ENCODE measurements at regions not wholly inside any gene's neighbourhood (a gene's known extent, or its start where the extent isn't known, plus 50 kb on each side); places are given as distances from the start of the nearest gene placed in this dataset.

- DNase-seq: no peak
- H3K79me2 ChIP-seq (ENCODE audit: insufficient read depth): no peaks in the 10 kb centered on the region
- H4K20me1 ChIP-seq (ENCODE audit: insufficient read depth): no peaks in the 10 kb centered on the region
- no peaks in the 10 kb centered on the region for H3K27me3 ChIP-seq (ENCODE audit: insufficient read depth)
- no peaks in the 10 kb centered on the region for H3F3A ChIP-seq (replicated peaks; ENCODE audit: insufficient read depth)
- no peak overlapping the region for H2AFZ ChIP-seq (ENCODE audit: low read depth)
- no peak overlapping the region for H3K9ac ChIP-seq
- H3K27ac ChIP-seq (ENCODE audit: low read depth in 2 of 2, low read length in 1 of 2): no peak overlapping the region
- no peak overlapping the region for H3K4me2 ChIP-seq
- H3K4me3 ChIP-seq (ENCODE audit: low read depth in 2 of 2, low read length in 1 of 2): no peak overlapping the region
- no peaks in the 10 kb centered on the region for H3K36me3 ChIP-seq (replicated peaks in 1 of 2; ENCODE audit: control insufficient read depth in 1 of 2, insufficient read depth in 2 of 2, low read length in 1 of 2)
- no peak for TF ChIP-seq EZH2phosphoT487 (IDR thresholded peaks at IDR 0.05; ENCODE audit: borderline replicate concordance, low read depth)
- TF ChIP-seq ELF1 (IDR thresholded peaks at IDR 0.05): no peak
- TF ChIP-seq USF1 (IDR thresholded peaks at IDR 0.05; ENCODE audit: borderline replicate concordance, low read depth): no peak
- no peak for TF ChIP-seq FOXM1 (IDR thresholded peaks at IDR 0.05; ENCODE audit: low read depth)
- TF ChIP-seq REST (IDR thresholded peaks at IDR 0.05; ENCODE audit: low read depth, low read length): no peak
- no peak for TF ChIP-seq RAD21 (IDR thresholded peaks at IDR 0.05; ENCODE audit: low read length)
- TF ChIP-seq YY1 (IDR thresholded peaks at IDR 0.05; ENCODE audit: low read depth): no peak
- TF ChIP-seq EP300 (IDR thresholded peaks at IDR 0.05; ENCODE audit: borderline replicate concordance in 1 of 2, low read depth in 1 of 2, low read length in 1 of 2): no peak
- no peak for TF ChIP-seq CHD2 (IDR thresholded peaks at IDR 0.05; ENCODE audit: low read length, partially characterized antibody)
- TF ChIP-seq, protein P1, sequence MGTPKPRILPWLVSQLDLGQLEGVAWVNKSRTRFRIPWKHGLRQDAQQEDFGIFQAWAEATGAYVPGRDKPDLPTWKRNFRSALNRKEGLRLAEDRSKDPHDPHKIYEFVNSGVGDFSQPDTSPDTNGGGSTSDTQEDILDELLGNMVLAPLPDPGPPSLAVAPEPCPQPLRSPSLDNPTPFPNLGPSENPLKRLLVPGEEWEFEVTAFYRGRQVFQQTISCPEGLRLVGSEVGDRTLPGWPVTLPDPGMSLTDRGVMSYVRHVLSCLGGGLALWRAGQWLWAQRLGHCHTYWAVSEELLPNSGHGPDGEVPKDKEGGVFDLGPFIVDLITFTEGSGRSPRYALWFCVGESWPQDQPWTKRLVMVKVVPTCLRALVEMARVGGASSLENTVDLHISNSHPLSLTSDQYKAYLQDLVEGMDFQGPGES (IDR thresholded peaks at IDR 0.05; ENCODE audit: low read depth, low read length): no peak
- TF ChIP-seq GATA2 (CRISPR knock-in tag; IDR thresholded peaks at IDR 0.05): no peak
- TF ChIP-seq NFIC (IDR thresholded peaks at IDR 0.05; ENCODE audit: borderline replicate concordance): no peak
- TF ChIP-seq SIN3A (IDR thresholded peaks at IDR 0.05; ENCODE audit: borderline replicate concordance, low read depth, low read length): no peak
- TF ChIP-seq RXRA (IDR thresholded peaks at IDR 0.05; ENCODE audit: borderline replicate concordance, low read depth): no peak
- no peak for TF ChIP-seq SMC3 (IDR thresholded peaks at IDR 0.05; ENCODE audit: low read depth, low read length)
- no peak for TF ChIP-seq RCOR1 (IDR thresholded peaks at IDR 0.05; ENCODE audit: low read length)
- no peak for TF ChIP-seq TEAD4 (IDR thresholded peaks at IDR 0.05; ENCODE audit: borderline replicate concordance, insufficient read depth)
- TF ChIP-seq GABPA (IDR thresholded peaks at IDR 0.05; ENCODE audit: low read depth): no peak
- TF ChIP-seq USF2 (IDR thresholded peaks at IDR 0.05; ENCODE audit: borderline replicate concordance, low read depth, low read length): no peak
- CTCF ChIA-PET: no interaction called here
- WGBS (ENCODE audit: low lambda C conversion rate): 58% methylated on average over 8 of the region's 8 CpGs
- no peaks in the 10 kb centered on the region for H3K4me1 ChIP-seq (ENCODE audit: control insufficient read depth in 1 of 2, insufficient read depth in 2 of 2, low read depth in 1 of 2, low read length in 1 of 2)
- no peaks in the 10 kb centered on the region for H3K9me2 ChIP-seq
- no peaks in the 10 kb centered on the region for H3K9me3 ChIP-seq
- POLR2A ChIA-PET: no interaction called here
These were observed 610.0 kb upstream of the CADM1 start for GRCh38 chr11:116114198-116114651.

All from SK-N-SH (cell line).